Glutamatergic neuron (in vitro differentiated cells): ENCODE measurements at regions not wholly inside any gene's neighbourhood (a gene's known extent, or its start where the extent isn't known, plus 50 kb on each side); places are given as distances from the start of the nearest gene placed in this dataset.

Experiments used
- DNase-seq: peaks from one replicate; pipeline ENCODE4 v3.0.0; 2022
- H3K27ac Mint-ChIP-seq: one replicate; pipeline ENCODE4 v1.8.0; 2020; ENCODE audit warnings: mild to moderate bottlenecking, mixed read lengths, inconsistent platforms; ENCODE audit not compliant: unreplicated experiment
- H3K27me3 Mint-ChIP-seq: one replicate; pipeline ENCODE4 v1.8.0; 2020; ENCODE audit warnings: mild to moderate bottlenecking, moderate library complexity, mixed read lengths, inconsistent platforms; ENCODE audit not compliant: unreplicated experiment
- H3K36me3 Mint-ChIP-seq: one replicate; pipeline ENCODE4 v1.8.0; 2020; ENCODE audit warnings: mild to moderate bottlenecking, mixed read lengths, inconsistent platforms; ENCODE audit not compliant: unreplicated experiment
- H3K4me1 Mint-ChIP-seq: one replicate; pipeline ENCODE4 v1.8.0; 2020; ENCODE audit warnings: mild to moderate bottlenecking, low read depth, mixed read lengths, inconsistent platforms; ENCODE audit not compliant: unreplicated experiment
- H3K4me3 Mint-ChIP-seq: one replicate; pipeline ENCODE4 v1.8.0; 2020; ENCODE audit warnings: mild to moderate bottlenecking, mixed read lengths, inconsistent platforms; ENCODE audit not compliant: unreplicated experiment
- H3K9me3 Mint-ChIP-seq: one replicate; pipeline ENCODE4 v1.8.0; 2020; ENCODE audit warnings: mild to moderate bottlenecking, moderate library complexity, mixed read lengths, inconsistent platforms; ENCODE audit not compliant: unreplicated experiment
- TF ChIP-seq, protein P1 (sequence below): fragments of 200-600 bp; sonication (generic); IDR thresholded peaks from one replicate; pipeline ENCODE4 v1.5.0; 2021; ENCODE audit not compliant: partially characterized antibody, unreplicated experiment

DNA sequence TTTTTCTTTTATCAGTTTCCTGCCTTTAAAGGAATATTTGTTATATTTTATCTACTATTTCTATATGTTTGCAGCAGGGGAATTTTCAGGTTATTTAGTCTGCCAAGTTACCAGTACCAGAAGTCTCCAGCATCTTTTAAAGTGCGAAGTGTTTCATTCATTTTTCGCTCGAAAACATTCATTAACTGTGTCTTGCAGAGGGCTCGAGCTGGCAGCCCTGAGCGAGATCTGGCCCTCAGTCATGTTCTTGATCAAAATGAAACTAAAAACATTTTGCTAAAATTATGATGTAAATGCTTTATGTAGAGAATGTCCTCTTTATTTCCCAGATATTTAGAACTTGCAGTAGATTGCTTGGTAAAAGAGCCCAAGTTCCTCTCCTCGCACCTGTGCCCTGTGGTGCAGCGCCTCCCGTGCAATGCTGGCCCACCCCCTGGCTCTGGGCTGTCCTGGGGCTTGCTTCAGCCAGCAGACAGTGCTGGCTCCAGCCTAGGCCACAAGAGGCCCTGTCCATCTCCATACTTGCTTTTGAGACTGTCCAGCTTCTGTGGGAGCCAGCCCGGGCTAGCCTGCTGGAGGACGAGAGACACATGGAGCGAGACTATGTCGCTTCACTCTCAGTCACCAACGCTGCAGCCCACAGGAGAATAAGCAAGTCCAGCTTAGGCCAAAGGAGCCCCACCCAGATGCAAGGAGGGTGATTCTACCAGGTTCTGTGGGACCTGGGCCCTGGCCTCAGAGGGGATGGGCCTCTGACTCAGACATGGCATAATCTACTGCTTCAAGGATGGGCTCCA, 71.9 kb upstream of the PRR23E start:
- Mint-ChIP-seq H3K4me1 (peaks cover 5% of the 10 kb centered on the region), H3K27me3 (peaks cover 4% of the 10 kb centered on the region), H3K9me3 (peaks cover 5% of the 10 kb centered on the region), H3K36me3 (peaks cover 3% of the 10 kb centered on the region), H3K4me3 (no peak overlapping the region), H3K27ac (no peak overlapping the region)
- DNase-seq: no peak
- TF ChIP-seq, protein P1, sequence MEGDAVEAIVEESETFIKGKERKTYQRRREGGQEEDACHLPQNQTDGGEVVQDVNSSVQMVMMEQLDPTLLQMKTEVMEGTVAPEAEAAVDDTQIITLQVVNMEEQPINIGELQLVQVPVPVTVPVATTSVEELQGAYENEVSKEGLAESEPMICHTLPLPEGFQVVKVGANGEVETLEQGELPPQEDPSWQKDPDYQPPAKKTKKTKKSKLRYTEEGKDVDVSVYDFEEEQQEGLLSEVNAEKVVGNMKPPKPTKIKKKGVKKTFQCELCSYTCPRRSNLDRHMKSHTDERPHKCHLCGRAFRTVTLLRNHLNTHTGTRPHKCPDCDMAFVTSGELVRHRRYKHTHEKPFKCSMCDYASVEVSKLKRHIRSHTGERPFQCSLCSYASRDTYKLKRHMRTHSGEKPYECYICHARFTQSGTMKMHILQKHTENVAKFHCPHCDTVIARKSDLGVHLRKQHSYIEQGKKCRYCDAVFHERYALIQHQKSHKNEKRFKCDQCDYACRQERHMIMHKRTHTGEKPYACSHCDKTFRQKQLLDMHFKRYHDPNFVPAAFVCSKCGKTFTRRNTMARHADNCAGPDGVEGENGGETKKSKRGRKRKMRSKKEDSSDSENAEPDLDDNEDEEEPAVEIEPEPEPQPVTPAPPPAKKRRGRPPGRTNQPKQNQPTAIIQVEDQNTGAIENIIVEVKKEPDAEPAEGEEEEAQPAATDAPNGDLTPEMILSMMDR: no peak

- H3K27me3 Mint-ChIP-seq: peaks cover 4% of the 10 kb centered on the region
- peaks cover 5% of the 10 kb centered on the region for H3K9me3 Mint-ChIP-seq
- peaks cover 3% of the 10 kb centered on the region for H3K36me3 Mint-ChIP-seq
- no peak overlapping the region for H3K4me3 Mint-ChIP-seq
- TF ChIP-seq, protein P1: no peak
- H3K27ac Mint-ChIP-seq: no peak overlapping the region
- H3K4me1 Mint-ChIP-seq: peaks cover 2% of the 10 kb centered on the region
- no peak for DNase-seq
These were observed 71.0 kb upstream of the PRR23E start for GRCh38 chr3:127121885-127122284.

DNA sequence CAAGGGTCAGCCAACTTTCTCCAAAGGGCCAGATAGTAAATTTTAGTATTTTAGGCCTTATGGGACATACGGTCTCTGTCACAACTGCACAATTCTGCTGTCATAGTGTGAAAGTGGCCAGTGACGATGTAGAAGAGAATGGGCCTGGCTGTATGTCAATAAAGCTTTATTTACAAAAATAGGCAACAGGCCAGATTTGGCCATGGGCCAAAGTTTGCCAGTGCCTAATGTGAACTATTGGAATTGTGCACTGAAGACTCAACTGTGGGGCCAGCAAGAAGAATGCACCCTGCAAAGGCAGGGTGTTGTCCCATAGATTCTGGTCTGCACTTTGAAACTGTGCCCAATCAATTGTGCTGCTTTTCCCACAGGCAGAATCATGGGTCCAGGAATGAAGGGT, 69.4 kb upstream of the PRR23E start:
- H3K4me3 Mint-ChIP-seq: no peak overlapping the region
- H3K36me3 Mint-ChIP-seq: peaks cover 3% of the 10 kb centered on the region
- DNase-seq: no peak
- no peak overlapping the region for H3K27ac Mint-ChIP-seq
- no peaks in the 10 kb centered on the region for H3K4me1 Mint-ChIP-seq
- TF ChIP-seq, protein P1: no peak
- H3K27me3 Mint-ChIP-seq: peaks cover 4% of the 10 kb centered on the region
- peaks cover 5% of the 10 kb centered on the region for H3K9me3 Mint-ChIP-seq

- Mint-ChIP-seq H3K9me3 (peaks cover 5% of the 10 kb centered on the region), H3K27me3 (peaks cover 4% of the 10 kb centered on the region), H3K27ac (no peak overlapping the region), H3K4me3 (no peak overlapping the region), H3K36me3 (peaks cover 3% of the 10 kb centered on the region), H3K4me1 (no peaks in the 10 kb centered on the region)
- DNase-seq: no peak
- TF ChIP-seq, protein P1: no peak
These were observed 68.8 kb upstream of the PRR23E start for GRCh38 chr3:127124120-127124519.

DNA sequence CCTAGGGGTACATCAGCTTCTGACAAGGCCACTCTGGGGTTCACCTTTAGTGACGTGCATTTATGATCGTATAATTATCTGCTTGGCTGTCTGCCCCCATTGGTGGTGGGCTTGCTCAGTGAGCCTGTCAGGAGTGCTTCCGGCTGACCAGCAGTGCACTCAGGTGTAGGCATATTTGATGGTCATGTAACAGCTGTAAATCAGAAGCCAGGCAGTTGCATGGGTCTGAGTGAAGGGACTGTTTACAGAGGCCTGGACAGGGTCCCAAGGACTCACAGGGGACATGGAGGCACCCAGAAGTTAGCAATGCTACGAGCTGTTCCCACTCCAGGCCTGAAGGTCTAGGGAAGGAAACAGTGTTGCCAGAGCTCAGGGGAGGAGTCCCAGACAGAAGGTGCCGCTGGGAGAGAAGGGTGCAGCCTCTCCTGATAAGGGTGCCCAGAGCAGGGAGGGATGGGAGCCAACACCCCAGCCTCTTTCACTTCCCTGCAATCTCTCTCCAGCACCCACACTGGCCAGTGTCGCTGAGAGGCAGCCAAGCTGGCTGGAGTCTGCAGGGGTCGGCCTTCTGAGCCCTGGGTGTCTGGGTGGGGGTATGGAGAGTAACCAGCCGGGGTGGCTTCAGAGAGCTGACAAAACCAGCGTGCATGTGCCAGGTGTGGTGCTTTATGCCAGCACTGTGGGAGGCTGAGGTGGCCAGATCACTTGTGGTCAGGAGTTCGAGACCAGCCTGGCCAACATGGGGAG, 61.3 kb upstream of the PRR23E start:
- no peak for DNase-seq
- Mint-ChIP-seq H3K9me3 (peaks cover 7% of the 10 kb centered on the region), H3K36me3 (peaks cover 3% of the 10 kb centered on the region), H3K27me3 (peaks cover 9% of the 10 kb centered on the region), H3K4me1 (peaks cover 4% of the 10 kb centered on the region), H3K4me3 (no peak overlapping the region), H3K27ac (no peak overlapping the region)
- TF ChIP-seq, protein P1: no peak
